HG03342 (cell line): ENCODE measurements at regions not wholly inside any gene's neighbourhood (a gene's known extent, or its start where the extent isn't known, plus 50 kb on each side); places are given as distances from the start of the nearest gene placed in this dataset.
"Not testable (repeated sequence)": the region's sequence is repeated elsewhere in the genome, so short reads cannot be mapped to it uniquely, and the experiment has no call there.

Experiments used
- ATAC-seq: cut with Tn5 transposase; IDR thresholded peaks from one replicate; pipeline ENCODE4 v1.9.1; 2021; ENCODE audit warnings: mild to moderate bottlenecking, moderate library complexity; ENCODE audit not compliant: unreplicated experiment

DNA sequence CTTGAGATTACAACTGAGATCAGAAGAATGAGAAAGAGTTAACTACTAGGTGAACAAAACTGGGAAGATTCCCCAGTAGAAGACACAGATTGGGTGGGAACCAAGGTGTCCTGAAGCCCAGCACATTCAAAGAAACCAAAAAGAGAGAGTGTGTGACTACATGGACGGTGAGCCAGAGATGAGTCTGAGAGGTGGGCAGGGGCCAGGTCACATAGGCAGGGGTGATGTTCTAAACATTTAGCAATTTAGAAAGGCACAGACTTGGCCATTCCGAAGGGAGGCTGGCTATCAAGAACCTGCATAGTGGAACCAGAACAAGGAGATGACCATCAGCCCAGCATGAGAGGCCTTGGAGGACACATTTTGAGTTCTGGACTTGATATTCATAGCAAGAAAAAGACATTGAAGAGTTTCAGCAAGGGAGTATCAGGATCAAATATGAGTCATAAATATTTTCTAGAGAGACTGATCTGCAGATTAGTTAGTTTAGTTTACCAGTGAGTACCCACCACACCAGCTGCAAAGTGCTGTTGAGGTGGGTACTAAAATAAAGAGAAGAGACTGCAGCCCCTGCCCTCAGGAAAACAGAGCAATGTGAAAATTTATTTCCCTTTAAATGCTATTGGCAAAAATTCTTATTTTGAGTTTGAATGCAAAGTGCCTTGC is 340.5 kb upstream of the PRDM1 start:
- ATAC-seq, result no peak

DNA sequence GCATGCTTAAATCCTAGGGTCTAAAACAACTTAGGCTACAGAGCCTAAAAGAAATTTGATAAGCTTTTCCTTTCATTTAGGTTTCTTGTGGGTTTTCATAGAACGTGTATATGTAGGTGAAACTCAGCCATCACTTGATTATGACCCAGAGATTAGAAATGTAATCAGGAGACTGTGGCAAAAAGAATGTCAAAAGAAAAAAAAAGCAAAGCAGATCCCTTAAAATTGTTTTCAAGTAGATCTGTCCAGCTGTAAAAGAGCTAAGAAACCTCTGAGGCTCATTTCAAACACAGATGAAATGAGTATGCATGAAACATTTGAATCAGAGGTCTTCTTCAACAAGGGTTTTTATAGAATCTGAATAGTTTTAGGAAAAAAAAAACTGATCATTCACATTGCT is 341.3 kb upstream of the PRDM1 start:
- no peak for ATAC-seq

DNA sequence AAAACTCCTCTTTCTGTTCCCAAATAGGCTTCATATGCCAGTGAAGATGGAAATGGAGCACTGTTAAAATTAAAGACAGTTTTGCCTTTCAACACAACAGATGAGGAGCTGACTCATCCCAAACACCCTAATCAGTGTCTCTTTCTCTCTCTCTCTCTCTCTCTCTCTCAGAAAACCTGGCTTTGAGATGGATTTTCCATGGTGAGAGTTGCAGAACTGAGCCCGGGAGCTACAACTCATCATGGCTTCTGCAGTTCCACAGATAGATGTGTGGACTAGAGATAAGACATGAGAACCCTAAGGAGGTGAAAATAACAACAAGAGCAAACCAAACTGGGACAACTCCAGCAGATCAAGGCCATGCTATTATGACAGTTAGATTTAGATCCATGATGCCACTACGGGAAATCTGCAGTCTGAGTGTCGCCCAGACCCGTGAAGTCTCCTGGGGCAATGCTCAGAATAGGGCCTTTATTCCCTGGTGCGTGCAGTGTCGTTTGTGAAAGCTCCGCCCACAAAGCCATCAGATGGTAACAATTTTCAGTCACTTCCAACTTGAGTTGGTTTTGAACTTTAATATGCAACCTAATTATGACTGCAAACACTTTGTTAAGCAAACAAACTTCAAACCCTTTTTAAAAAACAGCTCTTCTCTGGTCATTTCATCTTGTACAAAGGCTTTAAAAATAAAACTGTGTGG is 338.2 kb upstream of the PREP start:
- ATAC-seq, result no peak

DNA sequence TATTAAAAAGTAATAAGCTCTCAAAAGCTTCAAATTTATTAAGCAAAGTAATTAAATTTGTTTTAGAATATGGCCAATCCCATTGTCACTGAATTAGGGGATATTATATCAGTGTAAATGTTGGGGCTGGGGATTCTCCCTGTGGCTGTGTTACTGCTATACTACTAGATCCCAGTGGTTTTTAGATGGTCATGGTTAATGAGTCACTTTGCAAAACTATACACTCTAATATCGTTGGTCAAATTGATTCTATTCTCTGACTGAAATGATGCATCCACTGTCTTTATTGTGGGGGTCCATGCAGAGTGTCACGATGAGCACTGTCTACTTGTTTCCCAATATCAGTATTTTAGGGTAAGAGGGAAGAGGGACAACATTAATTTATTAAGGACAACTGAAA is 336.9 kb upstream of the PREP start:
- no peak for ATAC-seq

DNA sequence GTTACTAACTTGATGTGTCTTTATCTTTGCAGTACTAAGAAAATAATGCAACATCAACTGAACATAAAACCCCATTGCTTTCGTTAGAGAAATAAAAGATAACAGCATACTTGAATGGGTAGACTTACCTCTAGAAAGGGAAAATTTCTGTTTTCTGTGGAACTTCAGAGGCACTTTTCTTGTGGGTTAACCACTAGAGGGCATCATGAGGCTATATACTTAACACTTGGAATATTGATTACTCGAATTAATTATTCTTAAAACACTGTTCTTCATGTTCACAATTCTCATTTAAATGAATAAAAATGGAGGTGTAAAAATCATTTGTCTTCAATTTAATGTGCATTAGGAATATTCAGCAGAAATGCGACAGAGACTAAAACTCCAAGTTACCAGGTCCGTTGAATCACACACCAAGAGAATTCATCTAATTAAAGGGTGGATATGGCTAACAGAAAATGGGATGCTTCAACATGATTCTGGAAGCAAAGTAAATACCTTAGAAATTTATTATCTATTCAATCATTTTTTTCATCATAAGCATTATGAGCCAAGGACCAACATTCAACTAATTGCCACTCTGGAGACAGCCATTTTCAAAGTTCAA is 330.8 kb upstream of the PREP start:
- ATAC-seq, result no peak

DNA sequence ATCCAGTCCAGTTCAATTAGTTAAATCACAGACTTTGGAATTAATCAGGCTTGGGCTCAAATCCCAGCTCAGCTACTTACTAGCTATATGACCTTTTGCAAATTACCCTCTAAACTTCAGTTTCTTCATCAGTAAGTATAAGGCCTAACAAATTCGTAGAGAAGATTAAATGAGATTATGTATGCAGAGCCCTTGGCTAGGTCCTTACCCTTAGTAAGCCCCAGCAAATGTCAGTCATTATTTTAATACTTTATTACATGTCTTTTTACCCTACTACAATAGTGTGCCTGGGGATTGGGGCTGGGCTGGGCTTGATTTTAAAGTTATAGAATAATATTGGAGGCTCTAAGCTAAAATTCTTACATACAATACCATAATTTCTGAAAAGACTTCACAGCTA is 326.1 kb upstream of the PREP start:
- ATAC-seq, result no peak

DNA sequence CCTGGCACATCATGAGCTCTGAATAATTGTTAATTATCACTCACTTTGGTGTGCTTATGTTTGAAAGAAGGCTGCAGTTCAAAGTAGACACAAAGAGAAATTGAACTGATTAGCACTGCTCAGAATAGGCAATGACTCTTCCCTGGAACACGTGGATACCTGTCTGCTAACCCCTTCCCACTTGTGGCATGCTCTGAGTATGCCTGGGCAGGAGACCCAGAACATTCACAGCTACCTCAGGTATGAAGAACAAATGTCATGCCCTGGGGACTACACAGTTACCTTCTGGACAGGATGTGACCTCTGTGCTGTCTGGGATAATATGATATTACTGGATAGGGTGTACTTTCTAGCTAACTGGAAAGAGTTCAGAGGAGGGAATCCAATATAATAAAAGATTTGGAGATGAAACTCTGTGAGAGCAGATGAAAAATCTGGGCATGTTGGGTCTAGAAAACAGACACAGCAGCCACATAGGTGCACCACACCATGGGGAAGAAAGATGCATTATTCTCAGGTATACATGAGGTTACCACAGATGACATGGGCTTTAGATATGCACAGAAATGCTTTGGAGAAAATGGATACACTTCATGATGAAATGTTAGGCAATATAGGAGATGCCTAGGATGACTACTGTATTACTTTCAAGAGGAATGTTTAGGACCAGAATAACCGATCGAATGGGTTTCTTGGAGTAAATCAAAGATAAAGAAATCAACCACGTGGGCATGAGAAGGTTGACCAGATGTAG is 324.2 kb upstream of the PREP start:
- no peak for ATAC-seq

DNA sequence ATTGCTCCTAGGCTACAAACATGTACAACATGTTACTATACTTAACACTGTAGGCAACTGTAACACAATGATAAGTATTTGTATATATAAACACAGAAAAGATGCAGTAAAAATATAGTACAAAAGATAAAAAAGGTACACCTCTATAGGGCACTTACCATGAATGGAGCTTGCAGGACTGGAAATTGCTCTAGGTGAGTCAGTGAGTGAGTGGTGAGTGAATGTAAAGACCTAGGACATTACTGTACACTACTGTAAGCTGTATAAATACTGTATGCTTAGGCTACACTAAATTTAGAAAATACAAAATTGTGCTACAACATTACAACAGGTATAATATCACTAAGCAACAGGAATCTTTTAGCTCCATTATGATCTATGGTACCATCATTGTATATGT is 312.0 kb upstream of the PREP start:
- ATAC-seq, result no peak

DNA sequence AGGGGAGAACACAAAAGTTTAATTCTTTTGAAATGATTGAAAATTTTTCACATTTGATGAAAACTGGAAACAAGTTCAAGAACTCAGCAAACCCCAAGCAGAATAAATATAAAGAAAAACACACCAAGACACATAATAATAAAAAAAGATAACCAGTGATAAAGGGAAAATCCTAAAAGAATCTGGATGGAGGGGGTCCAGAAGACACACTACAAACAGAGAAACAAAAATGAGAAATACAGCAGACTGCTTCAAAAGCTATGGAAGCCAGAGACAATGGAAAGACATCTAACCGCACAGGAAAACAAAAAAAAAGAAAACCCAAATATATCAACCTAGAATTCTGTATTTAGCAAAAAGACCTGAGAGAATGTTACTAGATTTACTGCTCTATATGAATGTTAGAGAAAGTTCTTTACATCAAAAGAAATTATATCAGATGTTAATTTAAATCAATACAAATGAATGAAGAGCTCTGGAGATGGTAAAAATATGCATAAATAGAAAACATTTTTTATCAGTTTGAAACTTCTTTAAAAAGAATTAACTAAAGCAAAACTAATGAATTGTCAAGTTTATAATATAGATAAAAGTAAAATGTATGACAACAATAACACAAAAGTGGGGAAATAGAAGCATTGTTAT is 310.7 kb upstream of the PREP start:
- ATAC-seq, result no peak

DNA sequence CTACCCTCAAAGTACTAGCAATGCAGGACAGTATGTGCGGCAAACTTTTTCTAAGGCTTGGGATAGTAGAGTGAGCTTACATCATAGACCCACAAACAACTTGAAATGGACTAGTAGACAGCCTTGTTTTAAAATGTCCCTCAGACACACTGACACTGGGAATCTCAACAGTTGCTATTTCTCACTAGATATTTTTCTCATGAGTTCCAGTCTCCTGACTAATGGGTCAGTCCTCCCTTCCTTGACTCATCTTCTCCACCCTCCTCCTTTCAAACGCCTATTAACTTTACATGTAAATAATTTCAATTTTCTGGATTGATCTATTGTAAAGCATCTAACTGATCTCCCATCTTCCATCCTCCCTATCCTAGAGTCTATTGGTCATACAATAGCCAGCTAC is 308.3 kb upstream of the PREP start:
- ATAC-seq, result no peak

DNA sequence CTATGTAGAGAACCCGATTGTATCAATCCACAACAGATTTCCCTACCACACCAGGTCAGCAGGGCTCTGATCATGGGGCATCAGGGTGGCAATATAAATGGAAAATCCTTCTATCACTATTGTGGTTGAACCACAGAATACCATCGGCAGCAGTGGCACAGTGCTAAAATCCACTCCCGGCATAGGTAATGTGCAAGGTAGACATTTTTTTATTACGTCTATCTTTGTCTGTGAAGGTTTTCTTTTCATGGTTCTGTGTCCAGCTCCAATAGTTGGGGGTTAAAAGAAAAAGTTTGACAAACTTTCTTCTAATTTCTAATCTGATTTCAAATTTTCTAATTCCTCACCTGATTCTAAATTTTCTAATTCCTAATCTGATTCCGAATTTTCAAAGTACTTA is 302.7 kb upstream of the PREP start:
- ATAC-seq, result no peak

DNA sequence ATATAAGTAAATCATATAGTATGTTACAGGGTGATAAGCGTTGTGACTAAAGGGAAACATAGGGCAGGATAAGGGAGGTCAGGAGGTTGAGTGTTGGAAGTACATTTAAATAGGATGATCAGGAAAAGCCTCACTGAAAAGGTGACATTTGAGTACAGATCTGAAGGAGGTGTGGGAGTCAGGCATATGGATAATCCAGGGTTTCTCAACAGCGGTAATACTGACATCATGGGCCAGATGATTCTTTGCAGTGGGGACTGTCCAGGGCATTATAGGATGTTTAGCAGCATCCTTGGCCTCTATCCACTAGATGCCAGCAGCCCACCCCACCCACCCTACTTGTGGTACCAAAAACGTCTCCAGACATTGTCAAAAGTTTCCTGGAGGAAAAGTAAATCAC is 292.6 kb upstream of the PREP start:
- ATAC-seq, result no peak

DNA sequence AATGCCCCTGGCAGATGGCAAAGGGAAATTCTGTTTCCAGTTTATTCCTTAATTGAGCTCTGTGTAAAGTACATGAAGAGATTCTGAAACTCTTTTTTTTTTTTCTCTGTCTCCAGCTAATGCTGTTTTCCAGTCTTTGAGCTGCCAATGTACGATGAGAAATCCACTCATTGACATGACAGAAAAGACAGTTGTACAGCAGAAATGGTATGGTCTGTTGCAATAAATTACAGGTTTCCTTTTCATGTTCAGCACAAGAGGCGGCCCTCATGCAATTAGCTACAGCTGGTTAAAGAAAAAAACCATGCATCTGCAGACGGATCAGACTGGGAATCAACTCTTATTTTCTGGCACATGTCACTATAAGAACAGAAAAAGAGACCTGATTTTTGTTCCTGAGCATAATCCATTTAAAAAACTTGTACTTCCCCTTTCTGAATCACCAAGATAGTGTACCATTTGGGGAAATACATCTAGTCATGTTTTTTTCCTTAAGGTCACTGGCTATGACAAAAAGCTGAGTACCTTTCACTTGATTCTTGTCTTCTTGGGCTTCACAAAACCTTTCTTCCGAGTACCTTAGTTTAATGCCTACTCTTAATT is 289.8 kb upstream of the PREP start:
- no peak for ATAC-seq

DNA sequence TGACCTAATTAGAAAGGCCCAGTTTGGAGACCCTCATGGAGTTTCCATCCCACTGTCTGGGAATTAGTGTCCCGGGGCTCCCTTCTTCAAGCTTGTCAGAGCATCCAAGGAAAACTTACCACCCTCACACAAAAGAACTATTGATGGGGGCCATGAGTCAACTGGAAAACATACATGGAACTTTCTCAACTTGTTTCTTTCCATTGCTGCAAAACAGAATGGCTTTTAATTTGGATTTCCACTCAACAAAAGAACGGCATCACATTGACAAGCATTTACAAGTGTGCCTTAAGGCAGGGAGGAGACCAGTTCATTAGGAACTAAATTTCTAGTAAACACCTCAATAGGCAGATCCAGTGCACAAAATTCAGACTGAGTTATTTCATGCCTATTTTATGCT is 289.1 kb upstream of the PREP start:
- ATAC-seq, result no peak

DNA sequence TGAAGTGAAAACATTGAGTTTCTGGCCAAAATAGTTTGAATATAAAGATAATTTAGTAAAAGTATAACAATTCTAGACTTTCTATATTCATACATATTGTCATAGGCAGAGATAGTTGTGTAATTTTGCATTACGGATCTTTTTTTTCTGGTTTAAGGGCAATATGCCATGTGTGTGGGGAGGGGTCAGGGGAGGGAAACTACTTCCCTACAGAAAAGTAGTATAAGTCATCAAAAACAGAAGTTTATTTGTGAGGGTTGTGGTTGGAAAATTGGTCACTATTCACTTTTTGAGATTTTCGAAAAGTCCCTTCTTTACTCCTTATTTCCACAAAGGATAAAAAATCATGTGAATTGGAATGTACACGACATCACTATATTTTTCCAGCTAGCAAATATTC is 288.2 kb upstream of the PREP start:
- ATAC-seq, result no peak

DNA sequence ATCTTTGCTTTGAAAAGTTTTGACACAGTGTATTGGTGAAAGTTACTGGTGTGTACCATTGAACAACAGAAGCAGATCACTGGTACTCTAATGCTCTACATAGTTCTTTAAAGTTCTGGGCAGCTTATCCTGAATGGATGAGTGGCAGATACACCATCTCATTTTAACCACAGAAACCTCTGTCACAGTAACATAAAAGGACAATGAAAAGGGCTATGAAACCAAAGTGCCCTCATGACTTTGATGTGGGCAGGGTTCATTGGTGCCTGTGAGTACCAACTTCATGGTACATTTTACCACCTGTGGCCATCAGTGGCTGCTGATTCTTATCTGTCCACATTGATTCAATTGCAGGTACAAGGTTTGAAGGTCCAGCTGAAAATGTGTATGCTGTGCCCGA is 285.7 kb upstream of the PREP start:
- no peak for ATAC-seq

DNA sequence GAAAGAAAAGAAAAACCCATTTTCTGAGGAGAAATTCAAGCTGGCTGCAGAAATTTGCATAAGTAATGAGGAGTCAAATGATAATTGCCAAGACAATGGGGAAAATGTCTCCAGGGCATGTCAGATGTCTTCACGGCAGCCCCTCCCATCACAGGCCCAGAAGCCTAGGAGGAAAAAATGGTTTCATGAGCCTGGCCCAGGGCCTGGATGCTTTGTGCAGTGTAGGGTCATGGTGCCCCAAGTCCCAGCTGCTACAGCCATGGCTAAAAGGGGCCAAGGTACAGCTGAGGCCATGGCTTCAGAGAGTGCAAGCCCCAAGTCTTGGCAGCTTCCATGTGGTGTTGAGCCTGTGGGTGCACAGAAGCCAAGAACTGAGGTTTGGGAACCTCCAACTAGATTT is 283.9 kb upstream of the PREP start:
- not testable (repeated sequence) for ATAC-seq

DNA sequence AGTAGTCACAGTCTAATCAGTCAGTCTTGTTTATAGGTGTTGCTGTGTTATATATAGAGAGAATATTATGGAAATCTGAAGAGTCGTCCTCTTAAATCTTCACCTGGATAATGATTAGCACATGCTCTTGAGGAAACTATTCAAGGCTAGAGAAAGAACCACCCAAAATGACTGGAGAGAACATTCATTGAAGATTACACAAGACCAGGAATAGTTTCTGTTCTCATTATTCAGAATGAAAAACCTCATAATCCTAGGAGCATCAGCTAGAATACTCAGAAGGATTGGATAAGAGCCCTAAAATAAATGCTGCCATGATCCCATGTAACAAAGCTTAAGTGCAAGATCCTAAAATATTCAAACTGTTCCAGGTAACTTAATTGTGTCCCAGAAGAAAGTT is 278.2 kb upstream of the PREP start:
- no peak for ATAC-seq

DNA sequence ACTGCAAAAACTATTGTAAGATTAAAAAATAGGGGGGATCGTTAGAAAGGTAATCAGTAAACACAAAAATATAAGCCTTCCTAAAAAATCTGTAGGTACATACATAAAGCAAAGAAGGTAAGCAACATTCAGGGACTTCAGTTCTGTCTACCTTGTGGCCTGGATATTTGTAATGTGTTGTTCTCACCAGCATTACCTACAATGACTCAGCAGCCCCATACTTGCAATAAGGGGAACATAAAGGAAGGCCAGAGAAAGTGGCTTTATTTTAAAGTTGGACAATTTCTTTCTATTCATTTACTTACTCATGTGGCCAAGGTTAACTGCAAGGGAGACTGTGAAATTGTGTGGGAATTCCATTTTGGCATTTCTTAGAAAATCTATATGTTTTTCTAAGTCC is 277.2 kb upstream of the PREP start:
- no peak for ATAC-seq

DNA sequence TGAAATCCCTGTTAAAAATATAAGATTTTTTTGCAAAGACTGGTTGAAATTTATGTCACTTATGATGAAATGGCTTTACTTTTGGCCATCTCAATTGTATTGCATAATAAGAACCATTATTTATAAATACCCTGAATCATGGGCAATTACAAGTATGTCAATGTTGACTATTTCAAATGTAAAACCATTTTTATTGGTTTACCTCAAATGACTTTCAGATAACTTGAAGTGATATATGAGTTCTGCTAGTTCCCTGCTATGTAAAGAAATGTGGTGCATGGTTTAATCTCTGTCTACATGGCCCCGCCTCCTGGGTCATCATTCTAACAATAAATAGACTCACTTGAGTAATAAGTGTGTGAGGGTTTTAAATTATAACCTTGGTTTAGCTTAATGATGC is 275.6 kb upstream of the PREP start:
- ATAC-seq, result no peak
